ENCODE measurements at regions not wholly inside any gene's neighbourhood (a gene's known extent, or its start where the extent isn't known, plus 50 kb on each side); places are given as distances from the start of the nearest gene placed in this dataset.

DNA sequence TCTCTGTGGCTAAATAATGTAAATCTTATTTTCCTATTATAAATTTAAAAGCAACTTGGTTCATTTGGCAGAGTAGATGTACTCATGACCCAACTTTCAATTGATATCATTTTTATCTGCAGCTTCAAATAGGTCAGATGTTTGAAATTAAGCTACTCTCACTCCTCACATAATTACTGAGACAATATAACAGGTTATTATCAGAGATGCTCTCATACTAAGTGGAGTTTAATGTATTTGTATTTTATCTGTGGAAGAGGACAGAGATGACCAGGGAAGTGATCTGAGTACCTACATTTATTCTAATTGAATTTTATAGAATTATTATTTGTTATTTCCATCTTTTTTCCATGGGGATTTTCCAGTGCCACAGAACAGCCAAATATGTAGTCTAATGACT is 177.4 kb upstream of the PRLR start:
- TF ChIP-seq POLR2A (IDR thresholded peaks at IDR 0.05; ENCODE audit: low read depth, low read length): no peak
- TF ChIP-seq POLR2AphosphoS5 (IDR thresholded peaks at IDR 0.05; ENCODE audit: low read depth, low read length): no peak
- TF ChIP-seq TAF1 (IDR thresholded peaks at IDR 0.05; ENCODE audit: borderline replicate concordance, low read depth, low read length): no peak
